Activated CD8-positive, alpha-beta memory T cell treated with anti-CD3 and anti-CD28 coated beads, Interleukin-2, amount 10 ng/mL, durations not matched to agents 7 days and 5 days (primary cell): ENCODE measurements at regions not wholly inside any gene's neighbourhood (a gene's known extent, or its start where the extent isn't known, plus 50 kb on each side); places are given as distances from the start of the nearest gene placed in this dataset.

ENCODE experiments used
- ATAC-seq: fragments of 150-1000 bp; cut with Tn5 transposase; one replicate; pipeline ENCODE4 v1.10.0; 2021; ENCODE audit warnings: moderate library complexity
- CTCF ChIA-PET: fragments of 350-600 bp; sonication (Branson Sonifier 250); formaldehyde crosslinking; loops from one replicate; lab custom pipeline; 2021; ENCODE audit warnings: antibody characterized with exemption; lab: Charles Lee
- DNase-seq: peaks from one replicate; pipeline ENCODE4 v3.0.0-alpha.2; 2020
- H3K27ac Mint-ChIP-seq: one replicate; pipeline ENCODE4 v1.8.0; 2021; ENCODE audit warnings: mild to moderate bottlenecking, mixed read lengths
- H3K27me3 Mint-ChIP-seq: one replicate; pipeline ENCODE4 v1.8.0; 2021; ENCODE audit warnings: mixed read lengths
- H3K36me3 Mint-ChIP-seq: one replicate; pipeline ENCODE4 v1.8.0; 2021; ENCODE audit warnings: mild to moderate bottlenecking, mixed read lengths
- H3K4me1 Mint-ChIP-seq: one replicate; pipeline ENCODE4 v1.8.0; 2021; ENCODE audit warnings: mixed read lengths
- H3K4me3 Mint-ChIP-seq: one replicate; pipeline ENCODE4 v1.8.0; 2021; ENCODE audit warnings: mild to moderate bottlenecking, moderate library complexity, mixed read lengths
- H3K9me3 Mint-ChIP-seq: one replicate; pipeline ENCODE4 v1.8.0; 2022; ENCODE audit warnings: low read depth, mixed read lengths

GRCh38 chr5:146940295-146940694, 61.7 kb upstream of the PPP2R2B start:
- Mint-ChIP-seq H3K4me1 (no peaks in the 10 kb centered on the region), H3K27ac (no peak overlapping the region), H3K9me3 (no peaks in the 10 kb centered on the region), H3K4me3 (no peak overlapping the region), H3K36me3 (no peaks in the 10 kb centered on the region), H3K27me3 (no peaks in the 10 kb centered on the region)
- DNase-seq: no peak
- ATAC-seq: no peak
- CTCF ChIA-PET: no interaction called here

- Mint-ChIP-seq H3K36me3 (no peaks in the 10 kb centered on the region), H3K27ac (no peak overlapping the region), H3K4me3 (no peak overlapping the region), H3K9me3 (no peaks in the 10 kb centered on the region), H3K27me3 (no peaks in the 10 kb centered on the region), H3K4me1 (peaks cover 6% of the 10 kb centered on the region)
- ATAC-seq (no peak), DNase-seq (no peak)
- CTCF ChIA-PET: no interaction called here
Measured at GRCh38 chr5:146944019-146944418, 65.5 kb upstream of the PPP2R2B start.

- peaks cover 6% of the 10 kb centered on the region for H3K4me1 Mint-ChIP-seq
- H3K9me3 Mint-ChIP-seq: no peaks in the 10 kb centered on the region
- H3K27me3 Mint-ChIP-seq: no peaks in the 10 kb centered on the region
- ATAC-seq (no peak), DNase-seq (no peak)
- CTCF ChIA-PET: interaction anchor here (1.4 kb wide), 1 partner anchor 22 kb away, joined by 3 read pairs; no protein-coding TSS in a partner anchor
- no peak overlapping the region for H3K27ac Mint-ChIP-seq
- H3K4me3 Mint-ChIP-seq: no peak overlapping the region
- H3K36me3 Mint-ChIP-seq: no peaks in the 10 kb centered on the region
Measured at GRCh38 chr5:146944764-146945616, 66.4 kb upstream of the PPP2R2B start.

- DNase-seq (no peak), ATAC-seq (no peak)
- Mint-ChIP-seq H3K27ac (no peak overlapping the region), H3K4me3 (no peak overlapping the region), H3K36me3 (no peaks in the 10 kb centered on the region), H3K4me1 (peaks cover 6% of the 10 kb centered on the region), H3K27me3 (no peaks in the 10 kb centered on the region), H3K9me3 (no peaks in the 10 kb centered on the region)
- CTCF ChIA-PET: interaction anchor here (1.4 kb wide), 1 partner anchor 22 kb away, joined by 3 read pairs; no protein-coding TSS in a partner anchor
Measured at GRCh38 chr5:146945617-146946084, 67.1 kb upstream of the PPP2R2B start.

- Mint-ChIP-seq H3K4me3 (no peak overlapping the region), H3K36me3 (no peaks in the 10 kb centered on the region), H3K4me1 (peaks cover 6% of the 10 kb centered on the region), H3K27me3 (peaks cover 3% of the 10 kb centered on the region), H3K27ac (no peak overlapping the region), H3K9me3 (no peaks in the 10 kb centered on the region)
- ATAC-seq (no peak), DNase-seq (no peak)
- CTCF ChIA-PET: interaction anchor here (1.1 to 1.4 kb wide), 2 partner anchors 18 to 199 kb away, joined by 3 to 5 read pairs; no protein-coding TSS in a partner anchor
Measured at GRCh38 chr5:146947181-146947941, 68.8 kb upstream of the PPP2R2B start.

GRCh38 chr5:146948666-146949065, 70.1 kb upstream of the PPP2R2B start:
- Mint-ChIP-seq H3K4me3 (no peak overlapping the region), H3K9me3 (no peaks in the 10 kb centered on the region), H3K4me1 (peaks cover 6% of the 10 kb centered on the region), H3K36me3 (no peaks in the 10 kb centered on the region), H3K27ac (no peak overlapping the region), H3K27me3 (peaks cover 6% of the 10 kb centered on the region)
- no peak for DNase-seq
- CTCF ChIA-PET: interaction anchor here (0.8 to 2.0 kb wide), 3 partner anchors 17 to 386 kb away, joined by 3 to 7 read pairs (median 4); no protein-coding TSS in a partner anchor
- ATAC-seq: no peak

- H3K4me3 Mint-ChIP-seq: no peak overlapping the region
- H3K27me3 Mint-ChIP-seq: peaks cover 10% of the 10 kb centered on the region
- DNase-seq (no peak), ATAC-seq (no peak)
- H3K36me3 Mint-ChIP-seq: no peaks in the 10 kb centered on the region
- peaks cover 5% of the 10 kb centered on the region for H3K4me1 Mint-ChIP-seq
- H3K9me3 Mint-ChIP-seq: no peaks in the 10 kb centered on the region
- H3K27ac Mint-ChIP-seq: no peak overlapping the region
- CTCF ChIA-PET: interaction anchor here (0.7 to 1.4 kb wide), 2 partner anchors 14 to 419 kb away, joined by 3 to 4 read pairs; no protein-coding TSS in a partner anchor
Measured at GRCh38 chr5:146952168-146952567, 73.6 kb upstream of the PPP2R2B start.

GRCh38 chr5:146956217-146956616, 77.7 kb upstream of the PPP2R2B start:
- CTCF ChIA-PET: no interaction called here
- no peak overlapping the region for H3K27ac Mint-ChIP-seq

GRCh38 chr5:146959360-146959759, 80.8 kb upstream of the PPP2R2B start:
- DNase-seq: no peak
- H3K27me3 Mint-ChIP-seq: peaks cover 19% of the 10 kb centered on the region
- H3K4me3 Mint-ChIP-seq: no peak overlapping the region
- H3K4me1 Mint-ChIP-seq: no peaks in the 10 kb centered on the region
- no peaks in the 10 kb centered on the region for H3K9me3 Mint-ChIP-seq
- no peak overlapping the region for H3K27ac Mint-ChIP-seq
- no peak for ATAC-seq
- CTCF ChIA-PET: interaction anchor here (1.2 to 2.7 kb wide), 2 partner anchors 298 to 417 kb away, joined by 3 to 10 read pairs; no protein-coding TSS in a partner anchor
- H3K36me3 Mint-ChIP-seq: no peaks in the 10 kb centered on the region

More at GRCh38 chr5:146956217-146956616, 77.7 kb upstream of the PPP2R2B start:
- no peak for ATAC-seq
- no peaks in the 10 kb centered on the region for H3K36me3 Mint-ChIP-seq
- DNase-seq: no peak
- no peaks in the 10 kb centered on the region for H3K4me1 Mint-ChIP-seq
- no peak overlapping the region for H3K4me3 Mint-ChIP-seq
- peaks cover 25% of the 10 kb centered on the region for H3K27me3 Mint-ChIP-seq
- no peaks in the 10 kb centered on the region for H3K9me3 Mint-ChIP-seq

- no peak overlapping the region for H3K27ac Mint-ChIP-seq
- no peak overlapping the region for H3K4me3 Mint-ChIP-seq
- no peaks in the 10 kb centered on the region for H3K4me1 Mint-ChIP-seq
- CTCF ChIA-PET: interaction anchor here (0.9 to 8.1 kb wide), 5 partner anchors 25 to 430 kb away, joined by 3 to 85 read pairs (median 3); no protein-coding TSS in a partner anchor
- no peak for DNase-seq
- no peaks in the 10 kb centered on the region for H3K9me3 Mint-ChIP-seq
- no peak for ATAC-seq
- H3K27me3 Mint-ChIP-seq: peaks cover 13% of the 10 kb centered on the region
- no peaks in the 10 kb centered on the region for H3K36me3 Mint-ChIP-seq
Measured at GRCh38 chr5:146962801-146963355, 84.3 kb upstream of the PPP2R2B start.

GRCh38 chr5:146965761-146966659, 87.5 kb upstream of the PPP2R2B start:
- Mint-ChIP-seq H3K9me3 (no peaks in the 10 kb centered on the region), H3K4me1 (no peaks in the 10 kb centered on the region), H3K27me3 (peaks cover 2% of the 10 kb centered on the region), H3K36me3 (no peaks in the 10 kb centered on the region), H3K4me3 (no peak overlapping the region), H3K27ac (no peak overlapping the region)
- ATAC-seq: peak; percentile 83
- peak; percentile 60 for DNase-seq
- CTCF ChIA-PET: interaction anchor here (0.8 to 8.1 kb wide), 30 partner anchors 9 to 433 kb away, joined by 3 to 85 read pairs (median 4); no protein-coding TSS in a partner anchor

GRCh38 chr5:146967646-146968045, 89.1 kb upstream of the PPP2R2B start:
- Mint-ChIP-seq H3K9me3 (no peaks in the 10 kb centered on the region), H3K27ac (no peak overlapping the region), H3K4me1 (no peaks in the 10 kb centered on the region), H3K27me3 (peaks cover 9% of the 10 kb centered on the region), H3K4me3 (no peak overlapping the region), H3K36me3 (no peaks in the 10 kb centered on the region)
- CTCF ChIA-PET: interaction anchor here (0.7 to 8.1 kb wide), 10 partner anchors 22 to 435 kb away, joined by 3 to 85 read pairs (median 6); no protein-coding TSS in a partner anchor
- DNase-seq (no peak), ATAC-seq (no peak)
